GM12892 (cell line): ENCODE measurements at regions not wholly inside any gene's neighbourhood (a gene's known extent, or its start where the extent isn't known, plus 50 kb on each side); places are given as distances from the start of the nearest gene placed in this dataset.

ENCODE experiments used
- POLR2A ChIP-seq: IDR thresholded peaks from 2 replicates; pipeline ENCODE4 v1.6.1; 2011; ENCODE audit warnings: low read depth, low read length, control low read depth
- POLR2AphosphoS5 ChIP-seq: IDR thresholded peaks from 2 replicates; pipeline ENCODE4 v1.6.1; 2011; ENCODE audit warnings: low read depth, low read length, control low read depth
- TAF1 ChIP-seq: IDR thresholded peaks from 2 replicates; pipeline ENCODE4 v1.6.1; 2011; ENCODE audit warnings: low read depth, mild to moderate bottlenecking, control low read depth, low read length, borderline replicate concordance

DNA sequence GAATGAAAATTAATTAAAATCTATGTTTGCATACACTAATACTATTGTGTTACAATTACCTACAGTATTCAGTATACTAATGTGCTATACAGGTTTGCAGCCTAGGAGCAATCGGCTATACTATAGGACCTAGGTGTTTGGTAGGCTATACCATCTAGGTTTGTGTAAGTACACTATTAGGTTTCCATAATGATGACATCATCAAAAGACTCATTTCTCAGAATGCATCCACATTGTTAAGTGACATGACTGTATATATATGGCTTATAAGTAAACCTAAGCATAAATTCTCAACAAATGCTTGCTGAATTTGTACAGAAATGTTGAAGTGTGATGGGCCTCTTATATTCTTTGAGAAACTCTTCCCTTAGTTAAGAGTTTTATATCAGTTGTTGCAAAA lies 206.5 kb upstream of the ZWINT start:
- TF ChIP-seq POLR2A (no peak), POLR2AphosphoS5 (no peak), TAF1 (no peak)
